Cardiac fibroblast (primary cell): ENCODE measurements at regions not wholly inside any gene's neighbourhood (a gene's known extent, or its start where the extent isn't known, plus 50 kb on each side); places are given as distances from the start of the nearest gene placed in this dataset.

ENCODE experiments used
- DNase-seq, 2 donors: peaks; one replicate each; pipeline versions ENCODE4 v3.0.0 to v3.0.0-alpha.2; 2010; ENCODE audit warnings: low read depth in 2 of 2
- H3K4me3 ChIP-seq, 2 donors: replicated peaks in 1 of 2; 1 replicate in 1 of 2; 2 replicates in 1 of 2; pipeline ENCODE4 v1.5.1; 2011; ENCODE audit warnings: low read depth in 2 of 2, low read length in 2 of 2, mild to moderate bottlenecking in 2 of 2, moderate library complexity in 1 of 2
- TF ChIP-seq, protein P1 (sequence below): IDR thresholded peaks from one replicate; pipeline ENCODE4 v1.5.1; 2011; ENCODE audit warnings: low read depth, mild to moderate bottlenecking, low read length, inconsistent platforms

DNA sequence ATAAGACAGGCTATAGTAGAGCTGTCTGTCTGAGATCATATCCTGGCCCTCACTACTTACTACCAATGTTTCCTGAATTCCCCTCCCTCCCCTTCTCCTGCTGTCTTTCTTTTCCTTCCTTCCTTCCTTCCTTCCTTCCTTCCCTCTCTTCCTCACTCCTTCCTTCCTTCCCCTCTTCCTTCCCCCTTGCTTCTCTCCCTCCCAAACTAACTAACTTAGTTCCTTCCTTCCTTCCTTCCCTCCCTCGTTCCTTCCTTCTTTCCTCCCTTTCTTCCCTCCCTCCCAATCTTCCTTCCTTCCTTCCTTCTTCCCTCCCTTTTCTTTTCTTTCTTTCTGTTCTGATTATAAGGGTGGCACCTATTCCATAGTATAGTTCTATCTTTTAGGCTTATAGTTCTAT is 150.0 kb upstream of the GDNF start:
- DNase-seq, result no peak
- H3K4me3 ChIP-seq, result no peak overlapping the region
- TF ChIP-seq, protein P1, sequence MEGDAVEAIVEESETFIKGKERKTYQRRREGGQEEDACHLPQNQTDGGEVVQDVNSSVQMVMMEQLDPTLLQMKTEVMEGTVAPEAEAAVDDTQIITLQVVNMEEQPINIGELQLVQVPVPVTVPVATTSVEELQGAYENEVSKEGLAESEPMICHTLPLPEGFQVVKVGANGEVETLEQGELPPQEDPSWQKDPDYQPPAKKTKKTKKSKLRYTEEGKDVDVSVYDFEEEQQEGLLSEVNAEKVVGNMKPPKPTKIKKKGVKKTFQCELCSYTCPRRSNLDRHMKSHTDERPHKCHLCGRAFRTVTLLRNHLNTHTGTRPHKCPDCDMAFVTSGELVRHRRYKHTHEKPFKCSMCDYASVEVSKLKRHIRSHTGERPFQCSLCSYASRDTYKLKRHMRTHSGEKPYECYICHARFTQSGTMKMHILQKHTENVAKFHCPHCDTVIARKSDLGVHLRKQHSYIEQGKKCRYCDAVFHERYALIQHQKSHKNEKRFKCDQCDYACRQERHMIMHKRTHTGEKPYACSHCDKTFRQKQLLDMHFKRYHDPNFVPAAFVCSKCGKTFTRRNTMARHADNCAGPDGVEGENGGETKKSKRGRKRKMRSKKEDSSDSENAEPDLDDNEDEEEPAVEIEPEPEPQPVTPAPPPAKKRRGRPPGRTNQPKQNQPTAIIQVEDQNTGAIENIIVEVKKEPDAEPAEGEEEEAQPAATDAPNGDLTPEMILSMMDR, result no peak

DNA sequence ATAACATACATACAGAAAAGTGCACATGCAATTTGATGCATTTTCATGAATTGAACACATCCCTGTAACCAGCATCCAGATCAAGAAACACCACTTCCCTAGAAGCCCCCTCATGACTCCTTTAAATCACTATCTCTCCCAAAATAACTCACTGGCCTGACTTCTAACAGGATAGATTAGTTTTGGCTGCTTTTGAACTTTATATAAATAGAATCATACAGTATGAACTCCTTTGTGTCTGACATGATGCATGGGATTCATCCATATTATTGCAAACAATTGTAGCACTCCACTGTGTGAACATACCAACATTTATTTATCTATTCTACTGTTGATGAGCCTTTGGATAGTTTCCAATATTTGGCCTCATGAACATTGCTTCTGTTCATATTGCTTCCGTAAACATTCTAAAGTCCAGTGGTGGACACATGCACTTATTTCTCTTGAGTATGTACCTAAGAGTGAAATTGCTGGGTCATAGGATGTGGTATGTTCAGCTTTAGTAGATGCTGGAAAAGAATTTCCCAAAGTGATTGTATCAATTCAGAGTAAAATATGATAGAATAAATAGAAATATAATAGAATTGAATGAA is 148.7 kb upstream of the GDNF start:
- DNase-seq, result no peak
- TF ChIP-seq, protein P1, result no peak
- no peak overlapping the region for H3K4me3 ChIP-seq

DNA sequence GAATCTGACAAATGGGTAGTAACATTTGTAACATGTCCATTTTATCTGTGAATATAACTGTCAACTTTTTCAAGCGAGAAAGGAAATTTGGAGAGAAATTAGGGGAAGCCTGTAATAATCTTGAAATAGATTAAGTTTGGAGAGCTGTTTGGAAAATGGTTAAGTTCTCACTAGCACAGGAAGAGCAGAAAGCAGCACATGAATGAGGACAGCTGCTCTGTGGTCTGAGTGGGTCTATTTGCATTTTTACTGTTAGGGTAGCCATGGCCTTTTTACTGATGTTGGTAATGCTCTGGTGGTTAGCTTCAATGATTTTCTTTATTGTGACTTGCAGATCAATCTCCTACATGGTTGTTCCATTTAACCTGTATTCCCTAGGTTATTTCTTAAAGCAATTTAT is 144.5 kb upstream of the GDNF start:
- DNase-seq, result no peak
- H3K4me3 ChIP-seq, result no peak overlapping the region
- TF ChIP-seq, protein P1, result no peak

DNA sequence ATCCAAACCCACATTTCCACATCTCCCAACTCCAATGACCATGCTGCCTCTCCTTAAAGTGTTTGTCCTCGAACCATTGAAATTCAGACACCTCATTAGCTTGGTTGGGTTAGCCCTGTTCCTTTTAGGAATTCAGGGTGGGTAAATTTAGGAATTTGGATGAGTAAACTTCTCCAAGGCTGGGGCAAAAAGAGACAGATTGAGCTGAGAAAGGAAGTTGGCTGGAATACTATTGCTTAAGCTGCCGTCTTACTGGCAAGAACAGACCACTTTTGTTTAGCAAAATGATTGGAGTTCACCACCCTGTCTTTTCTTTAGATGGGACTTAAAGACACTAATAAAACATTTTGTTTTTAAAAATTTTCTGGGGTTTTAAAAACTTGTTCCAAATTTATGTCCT is 143.6 kb upstream of the GDNF start:
- no peak overlapping the region for H3K4me3 ChIP-seq
- TF ChIP-seq, protein P1, result no peak
- no peak for DNase-seq

DNA sequence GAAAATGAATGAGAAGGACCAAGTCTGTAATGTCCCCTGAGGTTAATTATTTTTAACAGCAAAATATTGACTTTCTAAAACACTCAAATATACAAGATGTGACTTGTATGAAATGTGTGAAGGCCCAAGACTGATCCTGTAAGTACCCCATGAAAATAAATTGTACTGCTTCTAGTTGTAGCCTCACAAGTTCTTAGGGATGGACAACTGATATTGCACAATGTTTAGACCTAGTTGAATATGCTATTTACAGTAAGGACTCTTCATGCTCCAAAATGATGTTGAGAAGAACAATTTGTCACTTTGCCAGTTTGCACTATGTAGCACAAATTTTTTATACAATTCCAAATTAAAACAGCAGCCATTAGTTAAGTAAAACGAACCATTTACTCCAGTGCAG is 139.7 kb upstream of the GDNF start:
- TF ChIP-seq, protein P1, result no peak
- DNase-seq, result no peak

DNA sequence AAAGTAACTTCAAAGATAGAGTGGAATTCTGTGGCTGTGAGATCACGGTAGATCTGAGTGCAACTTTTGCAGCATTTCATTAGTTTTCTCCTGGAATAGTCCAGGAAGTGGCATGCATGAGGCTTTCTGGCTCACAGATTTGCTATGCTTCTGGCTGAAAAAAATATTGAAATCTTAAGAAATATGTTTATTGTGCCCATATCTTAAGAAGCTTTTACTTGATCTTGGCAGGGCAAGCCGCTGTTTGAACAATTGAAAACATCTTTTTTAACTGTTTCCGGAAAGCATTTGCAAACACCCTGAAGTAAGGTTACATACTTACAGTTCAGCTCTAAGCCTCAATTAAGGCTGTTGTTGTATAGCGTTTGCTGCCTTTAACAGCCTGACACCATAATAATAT is 135.7 kb upstream of the GDNF start:
- H3K4me3 ChIP-seq, result no peak overlapping the region
- TF ChIP-seq, protein P1, result no peak
- DNase-seq, result no peak

More for the DNA sequence above, 139.7 kb upstream of the GDNF start:
- H3K4me3 ChIP-seq, result no peak overlapping the region

DNA sequence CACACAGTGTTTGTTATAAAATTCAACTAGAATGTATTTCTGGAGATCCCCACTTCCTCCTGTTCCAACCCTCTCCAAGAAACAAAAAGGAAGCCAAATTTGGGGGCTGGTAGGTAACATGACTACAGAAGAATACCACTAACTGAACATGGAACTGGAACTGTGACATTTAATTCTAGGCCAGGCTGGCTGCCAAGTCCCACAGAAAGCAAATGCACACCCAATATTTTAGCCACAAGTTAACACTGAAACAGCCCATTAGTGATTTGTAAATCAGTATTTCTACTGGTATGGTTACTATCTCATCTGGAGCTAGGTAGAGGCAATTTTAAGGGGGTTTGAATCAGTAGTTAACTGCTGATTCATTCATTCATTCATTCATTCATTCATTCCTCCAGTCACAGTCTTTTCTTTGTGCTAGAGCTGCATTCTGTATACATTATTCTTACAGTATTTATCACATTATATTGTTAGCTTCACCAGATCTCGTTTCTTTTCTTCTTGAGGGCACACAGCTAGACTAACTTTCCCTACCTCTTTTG is 131.7 kb upstream of the GDNF start:
- DNase-seq, result no peak
- H3K4me3 ChIP-seq, result no peak overlapping the region
- TF ChIP-seq, protein P1, result no peak
